ENCODE measurements at regions not wholly inside any gene's neighbourhood (a gene's known extent, or its start where the extent isn't known, plus 50 kb on each side); places are given as distances from the start of the nearest gene placed in this dataset.

GRCh38 chr9:109830545-109830944 is 50.5 kb downstream of the PALM2AKAP2 start:
- DNase-seq (no peak), FAIRE-seq (no peak)
- Histone ChIP-seq H3K4me3 (ENCODE audit: low read length in 3 of 3) (no peak overlapping the region), H3K27ac (ENCODE audit: low read depth in 2 of 2, low read length in 2 of 2) (no peak overlapping the region), H3K27me3 (ENCODE audit: control insufficient read depth, insufficient read depth, low read length) (no peaks in the 10 kb centered on the region), H3K36me3 (ENCODE audit: control insufficient read depth in 2 of 3, insufficient read depth in 3 of 3, low read length in 3 of 3) (no peaks in the 10 kb centered on the region), H3K4me1 (ENCODE audit: control insufficient read depth in 2 of 3, insufficient read depth in 2 of 3, low read depth in 1 of 3, low read length in 3 of 3) (no peaks in the 10 kb centered on the region), H3K9me3 (ENCODE audit: control insufficient read depth in 2 of 3, insufficient read depth in 1 of 3, low read length in 3 of 3) (no peaks in the 10 kb centered on the region), H3K9ac (ENCODE audit: low read length in 3 of 3) (no peak overlapping the region)
- intact Hi-C loops (cut with DNase I) = no loop called here
- no peak for TF ChIP-seq CTCF (IDR thresholded peaks at IDR 0.05; ENCODE audit: borderline replicate concordance, extremely low read depth, insufficient read depth)

- intact Hi-C loops (cut with DNase I) = no loop called here
- no peaks in the 10 kb centered on the region for H3K27me3 ChIP-seq (ENCODE audit: control insufficient read depth, insufficient read depth, low read length)
- no peaks in the 10 kb centered on the region for H3K4me1 ChIP-seq (ENCODE audit: control insufficient read depth in 2 of 3, insufficient read depth in 2 of 3, low read depth in 1 of 3, low read length in 3 of 3)
- no peak overlapping the region for H3K9ac ChIP-seq (ENCODE audit: low read length in 3 of 3)
- TF ChIP-seq CTCF (IDR thresholded peaks at IDR 0.05; ENCODE audit: borderline replicate concordance, extremely low read depth, insufficient read depth) = no peak
- H3K27ac ChIP-seq (ENCODE audit: low read depth in 2 of 2, low read length in 2 of 2) = no peak overlapping the region
- DNase-seq (no peak), FAIRE-seq (no peak)
- H3K36me3 ChIP-seq (ENCODE audit: control insufficient read depth in 2 of 3, insufficient read depth in 3 of 3, low read length in 3 of 3) = no peaks in the 10 kb centered on the region
- no peak overlapping the region for H3K4me3 ChIP-seq (ENCODE audit: low read length in 3 of 3)
- H3K9me3 ChIP-seq (ENCODE audit: control insufficient read depth in 2 of 3, insufficient read depth in 1 of 3, low read length in 3 of 3) = no peaks in the 10 kb centered on the region
Observed at GRCh38 chr9:109831998-109832658, 52.1 kb downstream of the PALM2AKAP2 start.

GRCh38 chr9:109834855-109835254 is 54.9 kb downstream of the PALM2AKAP2 start:
- no peak for FAIRE-seq
- Histone ChIP-seq H3K27me3 (ENCODE audit: control insufficient read depth, insufficient read depth, low read length) (no peaks in the 10 kb centered on the region), H3K27ac (ENCODE audit: low read depth in 2 of 2, low read length in 2 of 2) (no peak overlapping the region), H3K36me3 (ENCODE audit: control insufficient read depth in 2 of 3, insufficient read depth in 3 of 3, low read length in 3 of 3) (no peaks in the 10 kb centered on the region), H3K4me3 (ENCODE audit: low read length in 3 of 3) (no peak overlapping the region), H3K4me1 (ENCODE audit: control insufficient read depth in 2 of 3, insufficient read depth in 2 of 3, low read depth in 1 of 3, low read length in 3 of 3) (no peaks in the 10 kb centered on the region), H3K9ac (ENCODE audit: low read length in 3 of 3) (no peak overlapping the region), H3K9me3 (ENCODE audit: control insufficient read depth in 2 of 3, insufficient read depth in 1 of 3, low read length in 3 of 3) (no peaks in the 10 kb centered on the region)
- no peak for TF ChIP-seq CTCF (IDR thresholded peaks at IDR 0.05; ENCODE audit: borderline replicate concordance, extremely low read depth, insufficient read depth)
- intact Hi-C loops (cut with DNase I) = no loop called here
- DNase-seq = no peak

- no peak overlapping the region for H3K9ac ChIP-seq (ENCODE audit: low read length in 3 of 3)
- no peak overlapping the region for H3K27ac ChIP-seq (ENCODE audit: low read depth in 2 of 2, low read length in 2 of 2)
- H3K4me3 ChIP-seq (ENCODE audit: low read length in 3 of 3) = no peak overlapping the region
- no peak for TF ChIP-seq CTCF (IDR thresholded peaks at IDR 0.05; ENCODE audit: borderline replicate concordance, extremely low read depth, insufficient read depth)
- FAIRE-seq (no peak), DNase-seq (peak in 1 of 5 donors; percentile 53)
- no peaks in the 10 kb centered on the region for H3K36me3 ChIP-seq (ENCODE audit: control insufficient read depth in 2 of 3, insufficient read depth in 3 of 3, low read length in 3 of 3)
- no peaks in the 10 kb centered on the region for H3K9me3 ChIP-seq (ENCODE audit: control insufficient read depth in 2 of 3, insufficient read depth in 1 of 3, low read length in 3 of 3)
- intact Hi-C loops (cut with DNase I) = no loop called here
- no peaks in the 10 kb centered on the region for H3K4me1 ChIP-seq (ENCODE audit: control insufficient read depth in 2 of 3, insufficient read depth in 2 of 3, low read depth in 1 of 3, low read length in 3 of 3)
- no peaks in the 10 kb centered on the region for H3K27me3 ChIP-seq (ENCODE audit: control insufficient read depth, insufficient read depth, low read length)
Observed at GRCh38 chr9:109843641-109844040, 63.6 kb downstream of the PALM2AKAP2 start.

Measured in kidney (tissue), 13 donors.